Liver (tissue), 3 donors: ENCODE measurements at regions not wholly inside any gene's neighbourhood (a gene's known extent, or its start where the extent isn't known, plus 50 kb on each side); places are given as distances from the start of the nearest gene placed in this dataset.

Experiments
- FOXA1 ChIP-seq: IDR thresholded peaks from 2 replicates; pipeline ENCODE4 v1.6.1; 2016; ENCODE audit warnings: antibody characterized with exemption
- GABPA ChIP-seq, 2 donors: IDR thresholded peaks in 1 of 2; conservative IDR thresholded peaks in 1 of 2; 2 replicates each; pipeline ENCODE4 v1.6.1; 2016; ENCODE audit warnings: antibody characterized with exemption in 2 of 2, mild to moderate bottlenecking in 1 of 2, moderate library complexity in 1 of 2
- JUND ChIP-seq, 2 donors: IDR thresholded peaks; 2 replicates each; pipeline ENCODE4 v1.6.1; 2016; ENCODE audit warnings: antibody characterized with exemption in 2 of 2
- NR2F2 ChIP-seq: IDR thresholded peaks from 2 replicates; pipeline ENCODE4 v1.6.1; 2016; ENCODE audit warnings: antibody characterized with exemption
- RAD21 ChIP-seq, 2 donors: IDR thresholded peaks; 2 replicates each; pipeline ENCODE4 v1.6.1; 2016; ENCODE audit warnings: antibody characterized with exemption in 2 of 2, mild to moderate bottlenecking in 2 of 2
- TAF1 ChIP-seq: conservative IDR thresholded peaks from 2 replicates; pipeline ENCODE4 v1.6.1; 2016; ENCODE audit warnings: antibody characterized with exemption, mild to moderate bottlenecking
- YY1 ChIP-seq: IDR thresholded peaks from 2 replicates; pipeline ENCODE4 v1.6.1; 2016; ENCODE audit warnings: antibody characterized with exemption, mild to moderate bottlenecking
- TF ChIP-seq, protein P1 (sequence below): fragments of 150-350 bp; IDR thresholded peaks from 2 replicates; pipeline ENCODE4 v1.5.1; 2017; ENCODE audit warnings: improper control_type of control experiment, low read depth, low read length; ENCODE audit not compliant: missing input control
- TF ChIP-seq, protein P2 (sequence below): IDR thresholded peaks from 2 replicates; pipeline ENCODE4 v1.6.1; 2016; ENCODE audit warnings: antibody characterized with exemption
- TF ChIP-seq, protein P3 (sequence below): IDR thresholded peaks from 2 replicates; pipeline ENCODE4 v1.6.1; 2016; ENCODE audit warnings: antibody characterized with exemption, mild to moderate bottlenecking
- donor health status: healthy.
- donor health status: healthy.

DNA sequence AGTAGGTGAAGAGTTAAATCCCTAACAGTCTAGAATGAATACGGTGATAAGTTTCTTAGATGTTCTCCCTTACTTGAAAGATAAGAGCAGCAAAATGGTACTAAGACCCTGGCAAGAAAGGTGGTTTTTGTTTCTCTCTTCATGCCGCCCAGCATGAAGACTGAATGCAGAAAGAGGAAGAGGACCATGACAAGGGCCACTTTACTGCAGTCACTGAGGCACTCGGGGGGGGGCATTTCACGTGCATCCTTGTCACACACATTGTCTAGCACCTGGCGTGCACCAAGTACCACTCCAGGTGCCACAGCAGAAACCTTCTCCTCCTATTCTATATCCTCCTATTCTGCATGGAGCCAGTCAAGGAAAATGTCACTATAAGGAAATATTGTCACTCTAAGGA, 222.0 kb downstream of the TOMM20 start:
- TF ChIP-seq, protein P1, sequence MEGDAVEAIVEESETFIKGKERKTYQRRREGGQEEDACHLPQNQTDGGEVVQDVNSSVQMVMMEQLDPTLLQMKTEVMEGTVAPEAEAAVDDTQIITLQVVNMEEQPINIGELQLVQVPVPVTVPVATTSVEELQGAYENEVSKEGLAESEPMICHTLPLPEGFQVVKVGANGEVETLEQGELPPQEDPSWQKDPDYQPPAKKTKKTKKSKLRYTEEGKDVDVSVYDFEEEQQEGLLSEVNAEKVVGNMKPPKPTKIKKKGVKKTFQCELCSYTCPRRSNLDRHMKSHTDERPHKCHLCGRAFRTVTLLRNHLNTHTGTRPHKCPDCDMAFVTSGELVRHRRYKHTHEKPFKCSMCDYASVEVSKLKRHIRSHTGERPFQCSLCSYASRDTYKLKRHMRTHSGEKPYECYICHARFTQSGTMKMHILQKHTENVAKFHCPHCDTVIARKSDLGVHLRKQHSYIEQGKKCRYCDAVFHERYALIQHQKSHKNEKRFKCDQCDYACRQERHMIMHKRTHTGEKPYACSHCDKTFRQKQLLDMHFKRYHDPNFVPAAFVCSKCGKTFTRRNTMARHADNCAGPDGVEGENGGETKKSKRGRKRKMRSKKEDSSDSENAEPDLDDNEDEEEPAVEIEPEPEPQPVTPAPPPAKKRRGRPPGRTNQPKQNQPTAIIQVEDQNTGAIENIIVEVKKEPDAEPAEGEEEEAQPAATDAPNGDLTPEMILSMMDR, result no peak
- no peak for TF ChIP-seq GABPA (IDR thresholded peaks at IDR 0.05 in 1 of 2, conservative IDR thresholded peaks at IDR 0.05 in 1 of 2)
- no peak for TF ChIP-seq NR2F2
- TF ChIP-seq RAD21 (IDR thresholded peaks at IDR 0.05), result no peak
- no peak for TF ChIP-seq TAF1
- TF ChIP-seq, protein P2, sequence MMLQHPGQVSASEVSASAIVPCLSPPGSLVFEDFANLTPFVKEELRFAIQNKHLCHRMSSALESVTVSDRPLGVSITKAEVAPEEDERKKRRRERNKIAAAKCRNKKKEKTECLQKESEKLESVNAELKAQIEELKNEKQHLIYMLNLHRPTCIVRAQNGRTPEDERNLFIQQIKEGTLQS, result no peak
- no peak for TF ChIP-seq FOXA1
- no peak for TF ChIP-seq YY1
- TF ChIP-seq, protein P3, sequence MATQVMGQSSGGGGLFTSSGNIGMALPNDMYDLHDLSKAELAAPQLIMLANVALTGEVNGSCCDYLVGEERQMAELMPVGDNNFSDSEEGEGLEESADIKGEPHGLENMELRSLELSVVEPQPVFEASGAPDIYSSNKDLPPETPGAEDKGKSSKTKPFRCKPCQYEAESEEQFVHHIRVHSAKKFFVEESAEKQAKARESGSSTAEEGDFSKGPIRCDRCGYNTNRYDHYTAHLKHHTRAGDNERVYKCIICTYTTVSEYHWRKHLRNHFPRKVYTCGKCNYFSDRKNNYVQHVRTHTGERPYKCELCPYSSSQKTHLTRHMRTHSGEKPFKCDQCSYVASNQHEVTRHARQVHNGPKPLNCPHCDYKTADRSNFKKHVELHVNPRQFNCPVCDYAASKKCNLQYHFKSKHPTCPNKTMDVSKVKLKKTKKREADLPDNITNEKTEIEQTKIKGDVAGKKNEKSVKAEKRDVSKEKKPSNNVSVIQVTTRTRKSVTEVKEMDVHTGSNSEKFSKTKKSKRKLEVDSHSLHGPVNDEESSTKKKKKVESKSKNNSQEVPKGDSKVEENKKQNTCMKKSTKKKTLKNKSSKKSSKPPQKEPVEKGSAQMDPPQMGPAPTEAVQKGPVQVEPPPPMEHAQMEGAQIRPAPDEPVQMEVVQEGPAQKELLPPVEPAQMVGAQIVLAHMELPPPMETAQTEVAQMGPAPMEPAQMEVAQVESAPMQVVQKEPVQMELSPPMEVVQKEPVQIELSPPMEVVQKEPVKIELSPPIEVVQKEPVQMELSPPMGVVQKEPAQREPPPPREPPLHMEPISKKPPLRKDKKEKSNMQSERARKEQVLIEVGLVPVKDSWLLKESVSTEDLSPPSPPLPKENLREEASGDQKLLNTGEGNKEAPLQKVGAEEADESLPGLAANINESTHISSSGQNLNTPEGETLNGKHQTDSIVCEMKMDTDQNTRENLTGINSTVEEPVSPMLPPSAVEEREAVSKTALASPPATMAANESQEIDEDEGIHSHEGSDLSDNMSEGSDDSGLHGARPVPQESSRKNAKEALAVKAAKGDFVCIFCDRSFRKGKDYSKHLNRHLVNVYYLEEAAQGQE, result no peak
- TF ChIP-seq JUND (IDR thresholded peaks at IDR 0.05), result no peak
